GM18907 (cell line): ENCODE measurements at regions not wholly inside any gene's neighbourhood (a gene's known extent, or its start where the extent isn't known, plus 50 kb on each side); places are given as distances from the start of the nearest gene placed in this dataset.
"Not testable (repeated sequence)": the region's sequence is repeated elsewhere in the genome, so short reads cannot be mapped to it uniquely, and the experiment has no call there.

Experiments used
- ATAC-seq: cut with Tn5 transposase; IDR thresholded peaks from one replicate; pipeline ENCODE4 v1.9.1; 2021; ENCODE audit warnings: mild to moderate bottlenecking, moderate library complexity; ENCODE audit not compliant: unreplicated experiment

GRCh38 chr17:36844013-36844412, 93.3 kb upstream of the LHX1 start:
- no peak for ATAC-seq

GRCh38 chr17:36844601-36845000, 92.7 kb upstream of the LHX1 start:
- no peak for ATAC-seq

- ATAC-seq, result no peak
Measured at GRCh38 chr17:36845916-36846315, 91.4 kb upstream of the LHX1 start.

- no peak for ATAC-seq
Measured at GRCh38 chr17:36846410-36847292, 90.6 kb upstream of the LHX1 start.

- no peak for ATAC-seq
Measured at GRCh38 chr17:36848008-36848902, 89.0 kb upstream of the LHX1 start.

- ATAC-seq, result not testable (repeated sequence)
Measured at GRCh38 chr17:36849020-36849419, 88.3 kb upstream of the LHX1 start.

GRCh38 chr17:36849871-36850348, 87.4 kb upstream of the LHX1 start:
- ATAC-seq, result no peak

GRCh38 chr17:36850790-36851189, 86.5 kb upstream of the LHX1 start:
- ATAC-seq, result no peak

- no peak for ATAC-seq
Measured at GRCh38 chr17:36851250-36851649, 86.0 kb upstream of the LHX1 start.

GRCh38 chr17:36852478-36852877, 84.8 kb upstream of the LHX1 start:
- not testable (repeated sequence) for ATAC-seq

- no peak for ATAC-seq
Measured at GRCh38 chr17:36854982-36855381, 82.3 kb upstream of the LHX1 start.

- ATAC-seq, result no peak
Measured at GRCh38 chr17:36855459-36855858, 81.8 kb upstream of the LHX1 start.

- no peak for ATAC-seq
Measured at GRCh38 chr17:36856222-36856621, 81.1 kb upstream of the LHX1 start.

- ATAC-seq, result no peak
Measured at GRCh38 chr17:36856903-36857381, 80.3 kb upstream of the LHX1 start.

- no peak for ATAC-seq
Measured at GRCh38 chr17:36857698-36858097, 79.6 kb upstream of the LHX1 start.

- no peak for ATAC-seq
Measured at GRCh38 chr17:36858119-36859002, 78.9 kb upstream of the LHX1 start.

- no peak for ATAC-seq
Measured at GRCh38 chr17:36859003-36859300, 78.3 kb upstream of the LHX1 start.

- ATAC-seq, result no peak
Measured at GRCh38 chr17:36859706-36860105, 77.6 kb upstream of the LHX1 start.

GRCh38 chr17:36861531-36861930, 75.7 kb upstream of the LHX1 start:
- no peak for ATAC-seq

- no peak for ATAC-seq
Measured at GRCh38 chr17:36862116-36862920, 75.0 kb upstream of the LHX1 start.
